Osteocyte (in vitro differentiated cells): ENCODE measurements at regions not wholly inside any gene's neighbourhood (a gene's known extent, or its start where the extent isn't known, plus 50 kb on each side); places are given as distances from the start of the nearest gene placed in this dataset.
"Not testable (repeated sequence)": the region's sequence is repeated elsewhere in the genome, so short reads cannot be mapped to it uniquely, and the experiment has no call there.

Source experiments
- DNase-seq: peaks from one replicate; pipeline ENCODE4 v3.0.0; 2021; ENCODE audit warnings: mixed read lengths; ENCODE audit not compliant: unreplicated experiment; ENCODE audit errors: extremely low spot score
- H3K27ac Mint-ChIP-seq: one replicate; pipeline ENCODE4 v1.8.0; 2021; ENCODE audit warnings: mild to moderate bottlenecking, mixed read lengths; ENCODE audit not compliant: unreplicated experiment
- H3K27me3 Mint-ChIP-seq: one replicate; pipeline ENCODE4 v1.8.0; 2021; ENCODE audit warnings: mixed read lengths; ENCODE audit not compliant: unreplicated experiment
- H3K36me3 Mint-ChIP-seq: one replicate; pipeline ENCODE4 v1.8.0; 2021; ENCODE audit warnings: mixed read lengths; ENCODE audit not compliant: unreplicated experiment
- H3K4me1 Mint-ChIP-seq: one replicate; pipeline ENCODE4 v1.8.0; 2021; ENCODE audit warnings: mixed read lengths; ENCODE audit not compliant: unreplicated experiment
- H3K4me3 Mint-ChIP-seq: one replicate; pipeline ENCODE4 v1.8.0; 2021; ENCODE audit warnings: mild to moderate bottlenecking, moderate library complexity, mixed read lengths; ENCODE audit not compliant: unreplicated experiment
- H3K9me3 Mint-ChIP-seq: one replicate; pipeline ENCODE4 v1.8.0; 2021; ENCODE audit warnings: mixed read lengths; ENCODE audit not compliant: unreplicated experiment
- CTCF ChIP-seq: fragments of 200-600 bp; sonication (generic); IDR thresholded peaks from 2 replicates; pipeline ENCODE4 v1.5.0; 2021; ENCODE audit warnings: antibody characterized with exemption, mild to moderate bottlenecking, moderate library complexity

- H3K4me1 Mint-ChIP-seq: peaks cover 9% of the 10 kb centered on the region
- no peak for DNase-seq
- no peaks in the 10 kb centered on the region for H3K36me3 Mint-ChIP-seq
- H3K27me3 Mint-ChIP-seq: no peaks in the 10 kb centered on the region
- H3K4me3 Mint-ChIP-seq: no peak overlapping the region
- no peaks in the 10 kb centered on the region for H3K9me3 Mint-ChIP-seq
- no peak overlapping the region for H3K27ac Mint-ChIP-seq
- TF ChIP-seq CTCF: no peak
Measured at GRCh38 chr14:89699071-89699470, 255.5 kb downstream of the EFCAB11 start.

- DNase-seq: no peak
- Mint-ChIP-seq H3K9me3 (no peaks in the 10 kb centered on the region), H3K27me3 (no peaks in the 10 kb centered on the region), H3K4me3 (no peak overlapping the region), H3K27ac (no peak overlapping the region), H3K36me3 (no peaks in the 10 kb centered on the region), H3K4me1 (peaks cover 9% of the 10 kb centered on the region)
- no peak for TF ChIP-seq CTCF
Measured at GRCh38 chr14:89697281-89698060, 257.1 kb downstream of the EFCAB11 start.

- Mint-ChIP-seq H3K27me3 (no peaks in the 10 kb centered on the region), H3K36me3 (no peaks in the 10 kb centered on the region), H3K27ac (no peak overlapping the region), H3K4me3 (no peak overlapping the region), H3K4me1 (no peaks in the 10 kb centered on the region), H3K9me3 (no peaks in the 10 kb centered on the region)
- no peak for DNase-seq
- no peak for TF ChIP-seq CTCF
Measured at GRCh38 chr14:89695846-89696245, 258.7 kb downstream of the EFCAB11 start.

- H3K36me3 Mint-ChIP-seq: no peaks in the 10 kb centered on the region
- no peaks in the 10 kb centered on the region for H3K4me1 Mint-ChIP-seq
- H3K27ac Mint-ChIP-seq: no peak overlapping the region
- no peak overlapping the region for H3K4me3 Mint-ChIP-seq
- DNase-seq: no peak
- no peak for TF ChIP-seq CTCF
- H3K9me3 Mint-ChIP-seq: no peaks in the 10 kb centered on the region
- no peaks in the 10 kb centered on the region for H3K27me3 Mint-ChIP-seq
Measured at GRCh38 chr14:89690139-89690538, 264.4 kb downstream of the EFCAB11 start.

- H3K4me1 Mint-ChIP-seq, H3K9me3 Mint-ChIP-seq, H3K4me3 Mint-ChIP-seq, H3K27me3 Mint-ChIP-seq, DNase-seq, H3K36me3 Mint-ChIP-seq, H3K27ac Mint-ChIP-seq: not testable (repeated sequence)
Measured at GRCh38 chr14:89689711-89690110, 264.8 kb downstream of the EFCAB11 start.
